AG04449 (cell line): ENCODE measurements at regions not wholly inside any gene's neighbourhood (a gene's known extent, or its start where the extent isn't known, plus 50 kb on each side); places are given as distances from the start of the nearest gene placed in this dataset.

ENCODE experiments used
- CTCF ChIA-PET: fragments of 350-600 bp; formaldehyde crosslinking; extraction: SDS; loops from one replicate; lab custom pipeline; 2021; ENCODE audit warnings: antibody characterized with exemption; lab: Yijun Ruan, JAX
- POLR2A ChIA-PET: fragments of 400-600, 350-600 bp; formaldehyde crosslinking; extraction: SDS; loops from one replicate; lab custom pipeline; 2020; ENCODE audit warnings: antibody characterized with exemption, inconsistent platforms; lab: Yijun Ruan, JAX
- DNase-seq: peaks from one replicate; pipeline ENCODE4 v3.0.0-alpha.2; 2010; ENCODE audit warnings: low read depth, low spot score
- H3K4me3 ChIP-seq: 2 replicates; pipeline ENCODE4 v1.5.1; 2011; ENCODE audit warnings: low read depth, mild to moderate bottlenecking, control low read depth, low read length
- TF ChIP-seq, protein P1 (sequence below): IDR thresholded peaks from one replicate; pipeline ENCODE4 v1.5.1; 2011; ENCODE audit warnings: mild to moderate bottlenecking, moderate library complexity, low read length, control low read depth, inconsistent platforms; ENCODE audit not compliant: insufficient read depth; ENCODE audit errors: missing control alignments

DNA sequence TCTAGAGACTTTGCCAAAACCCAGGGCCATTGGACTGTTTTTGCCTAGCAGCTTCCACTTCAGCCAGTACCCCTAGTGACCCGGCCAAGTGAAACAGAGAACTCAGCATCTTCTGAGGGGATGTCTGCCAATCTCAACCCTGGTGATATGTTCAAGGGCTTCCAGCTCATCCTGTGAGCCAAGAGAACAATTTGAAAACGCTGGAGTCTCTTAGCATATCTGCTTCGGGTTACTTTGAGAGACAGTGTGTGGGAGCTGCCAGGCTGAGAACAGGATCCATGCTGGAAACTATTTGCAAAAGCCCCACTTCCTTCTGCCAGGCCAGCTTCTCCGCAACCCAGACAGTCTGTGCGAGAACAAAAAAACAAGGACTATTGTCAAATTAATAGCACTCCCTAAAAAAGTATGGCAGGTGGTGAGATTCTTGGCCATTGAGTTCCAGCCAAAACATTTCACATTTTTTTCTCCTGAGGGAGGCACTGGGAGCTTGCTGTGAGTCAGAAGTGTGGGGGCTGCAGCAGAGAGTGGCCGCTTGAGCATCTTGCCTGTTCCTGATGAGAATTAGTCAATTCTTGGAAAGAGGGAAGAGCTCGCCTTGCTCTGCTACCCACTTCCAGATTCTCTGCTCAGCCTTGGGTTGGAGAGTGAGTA is 395.6 kb upstream of the TRIB2 start:
- DNase-seq: peak; percentile 79
- TF ChIP-seq, protein P1, sequence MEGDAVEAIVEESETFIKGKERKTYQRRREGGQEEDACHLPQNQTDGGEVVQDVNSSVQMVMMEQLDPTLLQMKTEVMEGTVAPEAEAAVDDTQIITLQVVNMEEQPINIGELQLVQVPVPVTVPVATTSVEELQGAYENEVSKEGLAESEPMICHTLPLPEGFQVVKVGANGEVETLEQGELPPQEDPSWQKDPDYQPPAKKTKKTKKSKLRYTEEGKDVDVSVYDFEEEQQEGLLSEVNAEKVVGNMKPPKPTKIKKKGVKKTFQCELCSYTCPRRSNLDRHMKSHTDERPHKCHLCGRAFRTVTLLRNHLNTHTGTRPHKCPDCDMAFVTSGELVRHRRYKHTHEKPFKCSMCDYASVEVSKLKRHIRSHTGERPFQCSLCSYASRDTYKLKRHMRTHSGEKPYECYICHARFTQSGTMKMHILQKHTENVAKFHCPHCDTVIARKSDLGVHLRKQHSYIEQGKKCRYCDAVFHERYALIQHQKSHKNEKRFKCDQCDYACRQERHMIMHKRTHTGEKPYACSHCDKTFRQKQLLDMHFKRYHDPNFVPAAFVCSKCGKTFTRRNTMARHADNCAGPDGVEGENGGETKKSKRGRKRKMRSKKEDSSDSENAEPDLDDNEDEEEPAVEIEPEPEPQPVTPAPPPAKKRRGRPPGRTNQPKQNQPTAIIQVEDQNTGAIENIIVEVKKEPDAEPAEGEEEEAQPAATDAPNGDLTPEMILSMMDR: peak; percentile 25
- POLR2A ChIA-PET: interaction anchor here (0.6 to 1.5 kb wide), 2 partner anchors 399 to 908 kb away, joined by 3 to 5 read pairs; no protein-coding TSS in a partner anchor
- CTCF ChIA-PET: interaction anchor here (0.6 to 2.2 kb wide), 4 partner anchors 13 to 395 kb away, joined by 3 to 7 read pairs (median 4); partner anchors contain the start of gene TRIB2
- H3K4me3 ChIP-seq: no peak overlapping the region

DNA sequence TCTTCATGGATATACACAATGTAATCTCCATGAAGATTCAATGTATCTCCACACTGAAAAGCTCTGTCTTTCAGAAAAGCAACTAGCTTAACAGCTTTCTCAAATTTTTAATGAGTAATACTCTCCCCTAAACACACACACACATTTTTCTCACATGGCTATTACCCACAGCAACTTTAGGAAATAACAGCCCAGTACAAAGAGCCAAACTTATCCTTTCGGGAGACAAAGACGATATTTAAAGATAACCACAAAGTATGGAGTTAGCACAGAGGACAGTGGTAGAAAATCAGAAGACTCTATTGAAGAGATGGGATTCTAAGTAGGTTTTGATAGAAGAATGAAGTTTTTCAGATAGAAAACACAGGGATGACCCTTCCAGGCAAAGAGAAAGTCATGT is 394.9 kb upstream of the TRIB2 start:
- POLR2A ChIA-PET: interaction anchor here (1.5 kb wide), 1 partner anchor 398 kb away, joined by 5 read pairs; no protein-coding TSS in a partner anchor
- no peak for DNase-seq
- CTCF ChIA-PET: interaction anchor here (1.3 to 2.2 kb wide), 3 partner anchors 13 to 395 kb away, joined by 3 to 7 read pairs (median 5); partner anchors contain the start of gene TRIB2
- TF ChIP-seq, protein P1: no peak
- no peak overlapping the region for H3K4me3 ChIP-seq

DNA sequence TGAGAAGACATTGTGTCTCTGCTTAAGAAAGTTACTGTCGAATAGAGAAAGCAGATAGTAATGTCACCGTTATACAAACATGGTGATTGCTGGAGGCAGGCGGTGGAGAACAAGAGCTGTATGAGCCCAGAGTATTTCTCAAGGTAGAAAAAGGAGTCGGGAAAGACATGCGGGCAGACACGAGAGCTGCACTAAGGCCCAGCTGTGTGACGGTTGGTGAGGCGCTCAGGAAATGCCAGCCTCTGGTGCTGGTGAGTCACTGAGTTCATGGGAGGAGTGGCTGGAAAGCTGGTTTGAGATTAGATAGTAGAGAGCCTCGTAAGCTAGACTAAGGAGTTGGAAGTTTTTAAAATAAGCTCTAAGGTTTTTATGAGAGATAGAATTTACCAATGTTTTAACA is 390.9 kb upstream of the TRIB2 start:
- ChIA-PET POLR2A (interaction anchor here (0.5 kb wide), 1 partner anchor 175 kb away, joined by 3 read pairs; no protein-coding TSS in a partner anchor), CTCF (interaction anchor here (0.6 to 1.2 kb wide), 3 partner anchors 18 to 665 kb away, joined by 3 read pairs; no protein-coding TSS in a partner anchor)
- no peak overlapping the region for H3K4me3 ChIP-seq
- TF ChIP-seq, protein P1: no peak
- DNase-seq: no peak

DNA sequence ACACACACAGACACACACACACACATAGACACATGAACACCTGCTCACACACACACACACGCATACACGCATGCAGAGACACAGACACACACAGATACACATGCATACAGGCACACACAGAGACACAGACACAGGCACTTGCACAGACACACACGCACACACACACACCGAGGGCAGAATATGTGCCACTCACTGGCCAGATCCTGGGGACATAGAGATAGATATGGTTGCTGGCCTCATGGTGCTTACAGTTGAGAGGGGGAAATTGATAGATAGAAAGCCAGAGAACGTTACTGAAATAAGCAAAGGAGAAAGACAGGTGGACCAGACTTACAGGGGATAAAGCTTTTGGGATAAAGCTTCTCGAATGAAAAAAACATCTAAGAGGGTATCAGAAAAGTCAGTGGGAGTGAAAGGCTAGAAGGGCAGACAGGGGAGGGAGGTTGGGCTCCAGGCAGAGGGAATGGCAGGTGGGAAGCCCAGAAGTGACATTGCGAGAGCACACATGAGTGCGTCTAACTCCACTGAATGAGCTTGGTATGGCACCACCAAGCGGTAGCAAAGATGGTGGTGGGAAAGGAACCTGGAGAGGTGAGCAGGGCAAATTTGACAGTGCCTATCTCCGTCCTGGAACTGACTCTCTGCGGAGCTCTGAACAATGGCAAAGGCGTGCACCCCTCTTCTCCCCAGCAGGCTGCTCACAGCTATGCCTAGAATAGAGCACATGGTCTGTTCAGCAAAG is 390.1 kb upstream of the TRIB2 start:
- no peak overlapping the region for H3K4me3 ChIP-seq
- ChIA-PET CTCF (interaction anchor here (1.3 to 2.0 kb wide), 2 partner anchors 8 to 390 kb away, joined by 4 read pairs; partner anchors contain the start of gene TRIB2), POLR2A (no interaction called here)
- DNase-seq: no peak
- TF ChIP-seq, protein P1: no peak

DNA sequence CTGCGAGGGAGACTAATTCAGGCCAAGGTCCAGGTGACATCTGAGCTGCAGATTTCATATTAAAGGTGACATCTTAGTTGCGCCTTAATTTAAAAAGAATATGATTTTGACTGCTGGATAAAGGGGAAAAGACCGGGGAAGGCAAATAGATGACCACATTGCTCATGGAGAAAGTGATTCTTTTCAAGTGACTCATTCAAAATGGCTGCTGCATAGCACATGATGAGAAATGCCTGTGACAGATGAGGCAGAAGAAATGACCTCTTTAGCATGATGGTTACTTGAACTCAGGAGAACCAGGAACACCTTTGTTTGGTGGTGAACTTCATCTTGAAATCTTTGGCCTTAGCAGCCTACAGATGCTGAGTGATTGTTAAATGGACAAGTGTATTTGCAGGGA is 385.8 kb upstream of the TRIB2 start:
- no peak for DNase-seq
- no peak overlapping the region for H3K4me3 ChIP-seq
- ChIA-PET POLR2A (no interaction called here), CTCF (no interaction called here)
- TF ChIP-seq, protein P1: no peak

DNA sequence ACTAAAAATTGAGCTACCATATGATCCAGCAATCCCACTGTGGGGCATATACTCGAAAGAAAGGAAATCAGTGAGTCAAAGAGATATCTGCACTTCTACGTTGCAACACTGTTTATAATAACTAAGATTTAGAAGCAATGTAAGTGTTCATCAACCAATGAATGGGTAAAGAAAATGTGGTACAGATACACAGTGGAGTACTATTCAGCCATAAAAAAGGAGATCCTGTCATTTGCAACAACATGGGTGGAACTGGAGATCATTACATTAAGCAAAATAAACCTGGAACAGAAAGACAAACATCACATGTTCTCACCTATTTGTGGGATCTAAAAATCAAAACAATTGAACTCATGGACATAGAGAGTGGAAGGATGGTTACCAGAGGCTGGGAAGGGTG is 385.0 kb upstream of the TRIB2 start:
- ChIA-PET POLR2A (no interaction called here), CTCF (no interaction called here)
- DNase-seq: no peak
- TF ChIP-seq, protein P1: no peak
- no peak overlapping the region for H3K4me3 ChIP-seq
